Activated CD8-positive, alpha-beta memory T cell treated with anti-CD3 and anti-CD28 coated beads for 36 hours (primary cell): ENCODE measurements at regions not wholly inside any gene's neighbourhood (a gene's known extent, or its start where the extent isn't known, plus 50 kb on each side); places are given as distances from the start of the nearest gene placed in this dataset.
"Not testable (repeated sequence)": the region's sequence is repeated elsewhere in the genome, so short reads cannot be mapped to it uniquely, and the experiment has no call there.

Source experiments
- CTCF ChIA-PET: fragments of 350-600 bp; sonication (Branson Sonifier 250); formaldehyde crosslinking; loops from one replicate; lab custom pipeline; 2021; ENCODE audit warnings: antibody characterized with exemption; lab: Charles Lee
- POLR2A ChIA-PET: fragments of 350-600 bp; sonication (Branson Sonifier 250); formaldehyde crosslinking; loops from one replicate; lab custom pipeline; 2021; ENCODE audit warnings: antibody characterized with exemption; lab: Charles Lee

DNA sequence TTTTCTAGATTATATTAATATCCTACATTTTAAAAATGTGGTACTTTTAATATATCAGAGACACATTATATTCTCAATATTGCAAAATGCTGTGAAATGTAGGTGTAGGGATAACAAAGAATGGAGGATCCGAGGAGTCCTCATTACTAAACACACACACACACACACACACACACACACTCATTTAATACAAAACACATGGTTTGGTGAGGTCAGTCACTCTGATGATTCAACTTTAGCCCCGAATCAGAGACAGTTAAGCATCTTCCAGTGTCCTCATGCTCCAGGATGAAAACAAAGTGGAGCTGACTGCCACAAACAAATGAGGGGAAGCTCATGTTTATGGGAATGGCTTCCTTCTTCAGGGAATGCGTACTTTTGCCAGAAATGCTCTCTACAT, 147.5 kb downstream of the CYSLTR2 start:
- CTCF ChIA-PET, result no interaction called here
- POLR2A ChIA-PET, result no interaction called here

DNA sequence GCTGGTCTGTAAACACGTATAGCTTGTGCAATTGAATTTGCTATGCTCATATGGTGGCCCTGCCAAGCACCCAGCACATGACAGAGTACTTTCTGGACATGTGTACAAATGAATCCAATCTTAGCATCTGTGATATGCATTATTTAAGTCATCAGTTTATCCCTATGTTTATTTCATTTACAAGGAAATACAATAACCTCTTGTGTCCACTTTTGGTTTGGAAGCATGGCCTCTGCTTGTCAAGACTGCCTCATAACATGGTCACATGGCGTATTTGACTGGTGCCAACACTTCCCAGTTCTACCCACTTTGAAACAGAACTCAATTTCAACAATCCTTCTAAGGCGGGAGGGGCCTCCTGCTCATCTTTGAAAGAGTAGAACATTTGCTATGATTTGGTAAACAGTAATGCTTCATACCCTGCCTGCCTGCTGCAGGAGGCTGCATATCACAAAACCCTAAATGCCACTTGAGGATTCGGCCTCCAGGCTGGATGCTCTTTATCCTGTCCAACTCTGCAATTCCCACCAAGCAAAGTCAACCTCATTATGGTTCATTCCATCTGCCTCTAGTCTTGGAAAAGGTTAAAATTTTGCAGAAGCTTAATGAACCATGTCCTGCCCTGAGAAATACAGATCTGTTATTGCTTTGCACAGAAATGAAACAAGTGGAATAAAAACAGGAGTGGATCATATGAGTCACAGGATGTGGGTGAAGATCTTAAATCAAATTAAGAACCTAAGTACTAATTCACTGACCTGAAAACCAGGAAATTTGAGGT, 151.3 kb downstream of the CYSLTR2 start:
- ChIA-PET CTCF (interaction anchor here (1.0 kb wide), 1 partner anchor 12 kb away, joined by 3 read pairs; no protein-coding TSS in a partner anchor), POLR2A (no interaction called here)

DNA sequence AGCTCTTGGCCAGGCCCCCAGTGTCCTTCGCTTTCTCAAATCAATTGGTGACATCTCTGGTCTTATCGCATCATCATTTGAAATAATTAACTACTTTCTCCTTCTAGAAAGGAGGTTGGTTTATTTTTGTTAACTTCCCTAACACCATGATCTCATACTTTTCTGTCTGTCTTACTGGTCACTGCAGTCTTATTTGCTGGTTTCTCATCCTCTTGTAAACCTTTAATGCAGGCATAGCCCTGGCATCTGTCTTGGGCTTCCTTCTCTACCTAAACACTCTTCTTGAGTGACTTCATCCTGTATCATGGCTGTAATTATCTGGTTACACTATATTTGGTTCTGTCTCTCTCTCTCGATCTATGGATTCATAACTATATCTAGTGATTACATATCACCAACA, 152.8 kb downstream of the CYSLTR2 start:
- CTCF ChIA-PET, result no interaction called here
- POLR2A ChIA-PET, result no interaction called here

DNA sequence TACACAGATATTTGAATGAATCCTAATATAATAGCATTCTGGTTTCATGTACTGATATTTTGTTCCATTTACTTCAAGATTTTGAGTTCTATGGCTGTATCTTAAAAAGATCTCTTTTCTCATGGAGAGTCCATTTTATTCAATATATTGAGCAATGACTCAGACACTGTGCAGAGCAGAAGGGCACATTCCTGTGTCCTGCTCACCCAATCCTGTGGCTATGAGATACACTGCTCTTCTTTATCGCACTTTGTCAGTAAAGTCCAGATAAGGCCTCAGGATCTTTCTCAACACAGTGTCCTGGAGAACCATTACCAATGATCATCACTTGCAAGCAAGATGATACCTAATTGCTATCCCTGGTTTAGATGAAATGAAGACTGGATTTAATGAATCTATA, 155.0 kb downstream of the CYSLTR2 start:
- ChIA-PET CTCF (no interaction called here), POLR2A (no interaction called here)

DNA sequence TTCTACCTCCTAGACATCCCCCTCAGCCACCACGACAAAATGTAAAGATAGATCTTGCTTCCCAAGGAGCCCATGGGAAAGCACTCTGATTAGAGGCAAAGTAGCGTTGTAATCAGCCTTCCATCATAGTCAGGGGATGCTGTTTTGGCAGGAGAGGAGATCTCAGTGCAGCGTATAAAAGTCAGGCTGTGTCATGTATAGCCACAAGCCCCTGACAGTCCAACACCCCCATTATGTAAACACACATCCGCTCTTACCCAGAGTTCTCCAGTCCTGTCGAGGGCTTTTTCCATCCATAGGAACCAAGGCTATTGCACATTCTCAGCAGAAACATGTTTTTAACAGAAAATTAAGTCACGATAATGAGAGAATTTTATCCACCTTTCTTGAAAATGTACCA, 156.3 kb downstream of the CYSLTR2 start:
- POLR2A ChIA-PET, result no interaction called here
- CTCF ChIA-PET, result no interaction called here

DNA sequence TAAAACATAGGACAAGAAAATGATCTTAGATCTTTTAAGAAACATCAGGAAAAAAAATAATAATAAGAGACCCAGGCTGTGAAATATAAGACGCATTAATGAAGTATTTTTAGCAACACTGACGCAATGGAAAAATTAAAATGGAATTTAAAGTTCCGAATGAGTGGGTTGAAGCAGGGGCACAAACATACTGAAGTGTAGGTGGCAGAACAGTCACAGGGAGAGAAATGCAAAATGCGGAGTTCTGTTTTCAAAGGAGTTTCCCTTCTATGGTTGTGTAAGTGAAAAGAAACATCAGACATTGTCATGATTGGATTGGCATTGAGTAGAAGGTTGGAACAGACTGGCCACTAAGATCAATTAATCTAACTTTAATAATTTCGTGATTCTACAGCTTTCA, 159.8 kb downstream of the CYSLTR2 start:
- CTCF ChIA-PET, result interaction anchor here (0.6 to 0.7 kb wide), 2 partner anchors 12 to 234 kb away, joined by 3 to 4 read pairs; no protein-coding TSS in a partner anchor

DNA sequence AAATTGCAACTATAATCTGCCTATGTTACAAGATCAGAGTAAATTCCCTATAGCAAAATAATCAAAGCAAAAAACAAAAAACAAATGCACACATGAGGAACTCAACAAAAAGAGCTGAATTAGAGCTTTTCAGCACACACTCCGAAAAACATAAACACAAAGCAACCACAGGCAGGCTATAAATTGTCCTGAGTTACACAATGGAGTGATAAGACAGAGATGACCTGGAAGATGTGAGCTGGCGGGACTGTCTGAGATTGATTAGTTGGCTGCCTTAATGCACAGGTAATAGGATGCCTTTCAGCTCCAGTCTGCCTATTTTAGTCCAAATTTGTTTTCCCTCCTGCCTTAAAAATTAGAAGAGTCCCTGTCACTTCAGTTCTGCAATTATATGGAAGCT, 159.0 kb upstream of the FNDC3A start:
- POLR2A ChIA-PET, result no interaction called here
- CTCF ChIA-PET, result no interaction called here

More for the DNA sequence above, 159.8 kb downstream of the CYSLTR2 start:
- POLR2A ChIA-PET, result interaction anchor here (0.7 kb wide), 1 partner anchor 80 kb away, joined by 4 read pairs; no protein-coding TSS in a partner anchor

DNA sequence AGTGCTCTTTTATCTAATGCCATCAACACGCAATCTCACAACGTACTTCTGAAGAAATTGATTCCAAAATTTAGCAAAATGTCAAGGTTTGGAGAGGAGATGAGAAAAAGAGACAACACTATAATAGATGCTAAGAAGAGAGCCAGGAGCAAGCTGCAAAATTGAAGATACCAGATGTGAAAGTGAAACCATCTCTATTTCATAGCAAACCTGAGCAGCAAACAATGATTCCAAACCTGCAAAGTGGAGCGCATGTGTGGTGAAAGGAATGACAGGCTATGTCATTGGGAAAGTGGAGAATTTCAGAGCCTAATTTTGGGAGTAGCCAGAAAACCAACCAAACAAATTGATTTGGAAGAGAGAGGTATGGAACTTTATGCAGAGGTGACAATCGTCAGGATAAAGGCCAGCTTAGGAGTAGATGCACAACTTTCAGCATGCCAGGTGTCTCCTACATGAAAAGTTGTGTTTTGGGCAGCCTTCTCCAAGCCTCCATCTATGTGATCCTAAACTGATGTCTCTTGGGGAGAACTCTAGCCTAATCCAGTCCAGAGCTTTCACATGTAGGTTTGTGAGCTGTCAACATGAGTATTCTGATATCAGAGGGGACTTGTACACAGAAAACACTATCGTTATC, 158.4 kb upstream of the FNDC3A start:
- ChIA-PET CTCF (no interaction called here), POLR2A (no interaction called here)

DNA sequence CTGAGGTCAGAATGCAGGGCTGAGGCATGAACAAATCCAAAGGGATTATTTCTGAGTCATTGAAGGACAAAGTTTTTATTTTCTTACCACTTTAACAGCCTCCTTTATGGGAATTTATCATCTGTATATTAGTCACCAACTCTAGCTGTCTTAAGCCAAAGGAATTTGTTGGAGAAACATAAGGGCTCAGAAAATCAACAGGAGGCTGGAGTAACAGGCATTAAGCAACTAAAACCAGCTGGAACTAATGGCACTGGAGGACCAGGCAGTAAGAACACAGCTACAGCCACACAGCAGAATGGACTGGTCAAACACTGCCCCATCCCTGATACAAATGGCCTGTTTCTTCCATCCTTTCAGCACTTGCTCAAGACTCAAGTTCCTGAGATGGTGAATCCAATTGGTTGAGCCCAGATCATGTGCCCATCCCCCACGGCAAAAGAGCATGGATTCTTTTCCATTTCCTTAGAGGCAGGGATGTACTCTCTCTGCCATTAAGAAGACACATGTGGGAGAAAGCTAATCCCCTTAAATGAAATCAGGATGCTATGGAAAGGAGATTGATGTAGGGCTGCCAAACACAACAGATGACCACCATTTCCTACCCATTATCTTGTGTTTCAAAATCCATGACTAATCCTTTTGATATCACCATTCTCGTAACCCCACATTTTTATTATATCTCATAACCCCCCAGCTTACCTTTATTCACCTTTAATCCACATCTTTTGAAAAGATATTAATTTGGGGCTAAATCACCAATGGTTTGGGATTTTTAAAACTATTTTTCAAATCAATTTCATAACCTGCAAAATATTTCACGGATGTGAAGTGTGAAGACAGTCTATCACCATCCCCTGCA, 157.0 kb upstream of the FNDC3A start:
- CTCF ChIA-PET, result interaction anchor here (0.7 kb wide), 1 partner anchor 152 kb away, joined by 3 read pairs; no protein-coding TSS in a partner anchor
- POLR2A ChIA-PET, result no interaction called here

DNA sequence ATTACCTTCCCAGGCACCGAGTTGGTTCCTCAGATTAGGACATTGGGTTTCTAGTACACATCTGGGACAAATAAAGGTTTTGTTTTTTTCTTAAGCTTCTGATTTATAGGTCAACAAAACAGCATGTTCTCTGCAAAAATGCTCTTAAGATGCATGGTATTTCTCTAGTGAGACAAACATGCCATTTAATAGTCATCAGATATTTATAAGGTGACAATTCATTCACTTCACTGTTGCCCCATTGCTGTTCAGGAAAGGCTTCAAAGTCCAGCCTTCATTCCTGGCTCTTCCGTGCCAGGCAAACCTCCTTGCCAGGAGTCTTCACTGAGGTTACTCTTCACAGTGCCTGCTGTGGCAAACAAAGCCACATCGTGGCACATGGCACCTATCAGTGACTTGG, 156.3 kb upstream of the FNDC3A start:
- ChIA-PET CTCF (interaction anchor here (0.7 kb wide), 1 partner anchor 151 kb away, joined by 3 read pairs; no protein-coding TSS in a partner anchor), POLR2A (no interaction called here)

DNA sequence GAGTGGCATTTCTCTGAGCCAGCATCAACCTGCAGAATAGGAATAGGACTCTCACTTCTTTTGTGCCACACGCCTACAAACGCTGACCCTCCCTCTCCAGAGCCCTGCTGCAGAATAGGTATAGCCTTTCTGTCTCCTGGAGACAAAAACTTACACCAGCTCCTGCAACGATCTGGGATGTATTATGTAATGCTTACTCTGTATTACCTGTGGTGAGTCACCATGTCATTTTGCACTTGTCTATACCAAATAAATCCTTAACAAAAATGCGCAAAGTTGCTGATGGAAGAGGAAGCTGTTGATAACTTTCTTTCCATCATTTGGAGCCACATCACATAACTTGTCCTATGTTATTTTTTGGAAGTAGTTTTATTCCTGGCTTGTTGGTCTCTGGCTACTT, 155.8 kb upstream of the FNDC3A start:
- ChIA-PET CTCF (no interaction called here), POLR2A (no interaction called here)

DNA sequence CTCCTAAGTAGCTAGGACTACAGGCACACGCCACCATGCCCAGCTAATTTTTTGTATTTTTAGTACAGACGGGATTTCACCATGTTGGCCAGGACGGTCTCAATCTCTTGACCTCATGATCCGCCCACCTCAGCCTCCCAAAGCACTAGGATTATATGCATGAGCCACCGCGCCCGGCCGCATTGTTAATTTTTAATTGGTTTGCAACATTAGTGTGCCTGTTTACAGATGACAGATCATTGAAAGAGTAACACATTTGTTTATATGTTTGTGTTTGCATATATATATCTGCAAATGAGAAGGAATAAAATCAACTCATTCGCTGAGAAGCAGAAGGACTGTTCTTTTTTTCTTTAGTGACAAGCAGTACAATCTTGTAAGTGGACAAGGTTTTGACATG, 152.2 kb upstream of the FNDC3A start:
- POLR2A ChIA-PET, result not testable (repeated sequence)

DNA sequence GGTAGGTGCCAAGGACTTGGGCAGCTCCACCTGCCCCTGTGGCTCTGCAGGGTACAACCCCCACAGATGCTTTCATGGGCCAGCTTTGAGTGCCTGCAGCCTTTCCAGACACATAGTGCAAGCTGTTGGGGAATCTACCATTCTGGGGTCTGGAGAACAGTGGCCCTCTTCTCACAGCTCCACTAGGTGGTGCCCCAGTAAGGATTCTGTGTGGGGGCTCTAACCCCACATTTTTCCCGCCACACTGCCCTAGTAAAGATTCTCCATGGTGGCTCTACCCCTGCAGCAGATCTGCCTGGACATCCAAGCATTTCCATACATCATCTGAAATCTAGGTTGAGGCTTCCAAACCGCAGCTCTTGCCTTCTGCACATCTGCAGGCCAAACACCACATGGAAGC, 149.7 kb upstream of the FNDC3A start:
- ChIA-PET POLR2A (no interaction called here), CTCF (interaction anchor here (0.6 to 1.0 kb wide), 2 partner anchors 12 to 33 kb away, joined by 3 read pairs; no protein-coding TSS in a partner anchor)

More for the DNA sequence above, 152.2 kb upstream of the FNDC3A start:
- CTCF ChIA-PET, result not testable (repeated sequence)

DNA sequence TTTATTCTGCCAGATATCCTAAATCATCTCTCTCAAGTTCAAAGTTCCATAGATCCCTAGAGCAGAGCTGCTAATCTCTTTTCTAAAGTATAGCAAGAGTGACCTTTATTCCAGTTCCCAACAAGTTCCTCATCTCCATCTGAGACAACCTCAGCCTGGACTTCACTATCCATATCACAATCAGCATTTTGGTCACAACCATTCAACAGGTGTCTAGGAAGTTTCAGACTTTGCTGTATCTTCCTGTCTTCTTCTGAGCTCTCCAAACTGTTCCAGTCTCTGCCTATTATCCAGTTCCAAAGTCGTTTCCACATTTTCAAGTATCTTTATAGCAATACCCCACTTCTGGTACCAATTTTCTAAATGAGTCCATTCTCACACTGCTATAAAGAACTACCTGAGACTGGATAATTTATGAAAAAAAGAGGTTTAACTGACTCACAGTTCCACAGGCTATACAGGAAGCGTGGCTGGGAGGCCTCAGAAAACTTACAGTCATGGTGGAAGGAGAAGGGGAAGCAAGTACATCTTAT, 148.7 kb upstream of the FNDC3A start:
- POLR2A ChIA-PET, CTCF ChIA-PET: not testable (repeated sequence)

DNA sequence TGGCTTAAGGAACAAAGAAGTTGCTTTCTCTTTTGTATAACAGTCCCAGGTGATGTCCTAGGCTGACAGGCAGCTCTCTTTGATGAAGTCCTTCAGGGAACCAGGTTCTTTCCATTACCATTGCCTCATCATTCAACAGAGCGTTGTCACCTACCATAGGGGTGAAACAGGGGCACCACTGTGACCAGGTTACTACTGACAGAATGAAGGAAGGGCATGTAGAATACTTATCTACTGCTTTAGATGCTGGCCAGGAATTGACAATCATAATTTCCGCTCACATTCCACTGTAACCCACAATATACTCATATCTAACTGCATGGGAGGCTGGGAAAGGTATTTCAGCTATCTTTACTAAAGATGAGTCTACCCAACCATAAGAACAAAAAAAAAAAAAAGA, 148.0 kb upstream of the FNDC3A start:
- POLR2A ChIA-PET, result no interaction called here
- CTCF ChIA-PET, result no interaction called here

DNA sequence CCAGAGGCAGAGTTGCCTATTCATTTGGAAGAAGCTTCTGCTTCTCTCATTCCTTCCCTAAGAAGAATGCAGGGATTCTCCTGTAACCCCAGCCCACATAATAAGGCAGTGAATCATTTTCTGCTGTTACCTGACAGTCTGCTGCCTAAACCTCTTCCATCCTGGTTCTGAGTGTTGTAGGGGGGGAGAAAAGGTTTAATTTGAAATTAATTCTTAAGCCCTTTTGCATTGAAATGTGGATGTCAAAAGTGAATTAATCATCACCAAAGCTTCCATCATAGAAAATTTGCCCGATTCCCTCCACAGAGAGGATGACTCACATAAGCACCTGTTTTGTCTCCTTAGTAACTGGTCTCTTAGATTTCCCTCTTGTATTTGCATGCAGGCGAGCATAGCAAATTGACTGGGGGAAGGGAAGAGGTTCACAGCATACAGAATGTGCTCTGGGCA, 146.7 kb upstream of the FNDC3A start:
- ChIA-PET POLR2A (no interaction called here), CTCF (no interaction called here)

DNA sequence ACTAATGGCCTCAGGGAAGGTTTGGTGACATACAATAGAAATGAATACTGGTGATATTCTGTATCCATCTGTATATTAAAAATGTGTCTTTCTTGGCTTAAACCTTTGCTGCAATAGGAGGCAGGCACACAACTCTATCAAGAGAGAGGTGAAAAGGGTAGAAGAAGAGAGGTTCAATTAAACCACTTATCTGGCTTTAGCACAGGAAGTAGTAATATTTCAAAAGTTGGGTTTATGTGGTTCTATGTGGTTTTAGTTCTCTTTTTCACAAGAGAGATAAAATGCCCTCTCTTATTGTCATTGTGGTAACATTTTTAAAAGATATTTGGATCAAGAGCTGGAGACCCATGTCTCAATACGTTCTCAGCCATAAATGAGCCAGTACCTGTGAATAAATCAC, 146.2 kb upstream of the FNDC3A start:
- POLR2A ChIA-PET, result no interaction called here
- CTCF ChIA-PET, result no interaction called here

DNA sequence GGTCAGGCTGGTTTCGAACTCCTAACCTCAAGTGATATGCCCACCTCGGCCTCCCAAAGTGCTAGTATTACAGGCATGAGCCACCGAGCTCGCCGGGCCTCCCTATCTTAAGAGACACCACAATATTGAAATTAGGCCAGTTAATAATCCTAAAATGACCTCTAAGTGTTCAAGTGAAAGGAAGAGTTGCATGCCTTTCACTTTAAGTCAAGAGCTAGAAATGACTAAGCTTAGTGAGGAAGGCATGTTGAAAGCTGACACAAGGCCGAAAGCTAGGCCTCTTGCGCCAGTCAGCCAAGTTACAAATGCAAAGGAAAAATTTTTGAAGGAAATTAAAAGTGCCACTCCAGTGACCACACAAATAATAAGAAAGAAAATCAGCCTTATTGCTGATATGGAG, 144.5 kb upstream of the FNDC3A start:
- POLR2A ChIA-PET, result interaction anchor here (0.9 kb wide), 1 partner anchor 53 kb away, joined by 4 read pairs; no protein-coding TSS in a partner anchor
- CTCF ChIA-PET, result no interaction called here

DNA sequence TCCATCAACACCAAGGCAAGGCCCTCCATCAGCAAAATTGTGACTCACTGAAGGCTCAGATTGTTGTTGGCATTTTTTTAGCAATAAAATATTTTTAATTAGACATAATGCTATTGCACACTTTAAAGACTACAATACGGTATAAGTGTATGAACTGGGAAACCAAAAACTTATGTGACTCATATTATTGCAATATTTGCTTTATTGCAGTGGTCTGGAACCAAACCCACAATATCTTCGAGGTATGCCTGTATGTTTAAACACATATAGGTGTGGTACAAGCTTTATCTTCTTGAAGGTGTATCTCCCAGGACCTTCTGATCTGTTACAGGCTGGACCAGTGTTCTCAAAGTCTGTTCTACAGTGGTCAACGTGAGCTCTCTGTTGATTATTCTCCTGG, 142.3 kb upstream of the FNDC3A start:
- POLR2A ChIA-PET, result no interaction called here

More for the DNA sequence above, 142.3 kb upstream of the FNDC3A start:
- CTCF ChIA-PET, result interaction anchor here (0.6 kb wide), 1 partner anchor 1164 kb away, joined by 3 read pairs; no protein-coding TSS in a partner anchor
